ENCODE measurements at regions not wholly inside any gene's neighbourhood (a gene's known extent, or its start where the extent isn't known, plus 50 kb on each side); places are given as distances from the start of the nearest gene placed in this dataset.

DNA sequence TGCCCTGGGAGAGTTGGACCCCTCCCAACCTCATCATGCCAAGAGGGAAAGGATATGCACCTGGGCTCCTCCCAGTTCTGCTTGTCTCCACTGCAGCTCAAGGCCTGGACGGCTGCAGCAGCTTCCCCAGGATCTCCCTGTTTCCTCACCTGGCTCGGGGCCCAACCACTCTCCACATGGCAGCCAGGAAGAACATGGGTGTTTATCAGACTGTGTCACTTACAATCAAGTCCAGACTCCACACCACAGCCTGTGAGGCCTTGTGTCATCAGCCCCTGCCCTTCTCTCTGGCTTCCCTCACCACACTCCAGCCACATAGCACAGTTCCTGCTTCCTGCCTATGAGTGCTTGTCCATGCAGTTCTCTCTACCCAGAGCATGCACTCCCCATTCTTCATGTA is 534.4 kb downstream of the EPHB1 start:
- no peaks in the 10 kb centered on the region for H3K79me2 ChIP-seq (ENCODE audit: insufficient read depth, low read length)
- H3K4me1 ChIP-seq (ENCODE audit: insufficient read depth, low read length) = no peaks in the 10 kb centered on the region
- no peaks in the 10 kb centered on the region for H3K9me3 ChIP-seq (ENCODE audit: low read depth, low read length)
- no peak overlapping the region for H2AFZ ChIP-seq (ENCODE audit: low read length)
- DNase-seq (ENCODE audit: insufficient read length, low spot score, missing footprints) = no peak
- no peaks in the 10 kb centered on the region for H3K27me3 ChIP-seq (ENCODE audit: insufficient read depth, low read length)
- H3K27ac ChIP-seq (ENCODE audit: low read depth, low read length) = no peak overlapping the region
- no peaks in the 10 kb centered on the region for H3K36me3 ChIP-seq (ENCODE audit: insufficient read depth, low read length)
- H3K4me2 ChIP-seq (ENCODE audit: insufficient read depth, low read length) = no peak overlapping the region
- TF ChIP-seq, protein P1, sequence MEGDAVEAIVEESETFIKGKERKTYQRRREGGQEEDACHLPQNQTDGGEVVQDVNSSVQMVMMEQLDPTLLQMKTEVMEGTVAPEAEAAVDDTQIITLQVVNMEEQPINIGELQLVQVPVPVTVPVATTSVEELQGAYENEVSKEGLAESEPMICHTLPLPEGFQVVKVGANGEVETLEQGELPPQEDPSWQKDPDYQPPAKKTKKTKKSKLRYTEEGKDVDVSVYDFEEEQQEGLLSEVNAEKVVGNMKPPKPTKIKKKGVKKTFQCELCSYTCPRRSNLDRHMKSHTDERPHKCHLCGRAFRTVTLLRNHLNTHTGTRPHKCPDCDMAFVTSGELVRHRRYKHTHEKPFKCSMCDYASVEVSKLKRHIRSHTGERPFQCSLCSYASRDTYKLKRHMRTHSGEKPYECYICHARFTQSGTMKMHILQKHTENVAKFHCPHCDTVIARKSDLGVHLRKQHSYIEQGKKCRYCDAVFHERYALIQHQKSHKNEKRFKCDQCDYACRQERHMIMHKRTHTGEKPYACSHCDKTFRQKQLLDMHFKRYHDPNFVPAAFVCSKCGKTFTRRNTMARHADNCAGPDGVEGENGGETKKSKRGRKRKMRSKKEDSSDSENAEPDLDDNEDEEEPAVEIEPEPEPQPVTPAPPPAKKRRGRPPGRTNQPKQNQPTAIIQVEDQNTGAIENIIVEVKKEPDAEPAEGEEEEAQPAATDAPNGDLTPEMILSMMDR (IDR thresholded peaks at IDR 0.05; ENCODE audit: extremely low read depth, low read depth, low read length) = no peak
- no peaks in the 10 kb centered on the region for H4K20me1 ChIP-seq (ENCODE audit: insufficient read depth, low read length)
- no peak overlapping the region for H3K4me3 ChIP-seq (ENCODE audit: insufficient read depth, low read length)

DNA sequence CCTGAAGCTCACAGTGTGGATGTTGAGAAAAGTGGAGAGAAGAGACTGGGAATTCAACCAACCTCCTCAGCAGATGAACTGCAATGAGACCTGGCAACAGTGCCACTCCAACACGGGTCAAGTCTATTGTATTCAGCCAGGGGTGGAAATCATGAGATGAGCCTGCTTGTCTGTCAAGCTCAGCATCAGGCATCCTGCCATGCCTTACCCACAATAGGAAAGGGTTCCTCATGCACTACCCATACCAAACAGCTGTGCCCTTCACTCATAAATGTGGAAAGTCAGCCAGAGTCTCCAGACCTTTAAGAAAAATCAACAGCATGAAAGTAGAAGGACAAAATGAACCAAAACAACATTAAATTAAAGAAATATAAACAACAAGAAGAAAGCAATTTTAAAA is 542.1 kb downstream of the EPHB1 start:
- Histone ChIP-seq H4K20me1 (ENCODE audit: insufficient read depth, low read length) (no peaks in the 10 kb centered on the region), H3K36me3 (ENCODE audit: insufficient read depth, low read length) (no peaks in the 10 kb centered on the region), H3K4me3 (ENCODE audit: insufficient read depth, low read length) (no peak overlapping the region), H3K27ac (ENCODE audit: low read depth, low read length) (no peak overlapping the region), H3K27me3 (ENCODE audit: insufficient read depth, low read length) (no peaks in the 10 kb centered on the region), H3K4me2 (ENCODE audit: insufficient read depth, low read length) (no peak overlapping the region), H3K9me3 (ENCODE audit: low read depth, low read length) (no peaks in the 10 kb centered on the region), H2AFZ (ENCODE audit: low read length) (no peak overlapping the region), H3K79me2 (ENCODE audit: insufficient read depth, low read length) (no peaks in the 10 kb centered on the region), H3K4me1 (ENCODE audit: insufficient read depth, low read length) (no peaks in the 10 kb centered on the region)
- DNase-seq (ENCODE audit: insufficient read length, low spot score, missing footprints) = no peak
- TF ChIP-seq, protein P1 (IDR thresholded peaks at IDR 0.05; ENCODE audit: extremely low read depth, low read depth, low read length) = no peak

DNA sequence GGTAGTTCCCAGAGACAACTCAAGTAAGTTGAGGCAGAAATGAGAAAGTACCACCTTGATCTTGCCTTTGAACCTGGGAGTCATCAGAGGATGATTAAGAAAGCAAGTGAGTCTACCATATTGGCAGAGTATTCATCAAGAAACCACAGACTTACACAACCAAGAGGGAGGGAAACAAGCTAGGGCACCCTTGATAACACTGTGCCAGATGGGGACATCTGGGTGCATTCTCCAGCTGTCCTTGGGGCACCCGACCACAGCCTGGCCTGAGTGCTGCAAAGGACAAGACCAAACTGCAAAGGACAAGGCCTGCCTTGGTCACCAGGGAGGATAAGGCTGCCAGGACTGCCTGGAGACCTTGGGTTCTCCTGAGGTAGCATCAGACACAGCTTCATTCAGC is 553.6 kb downstream of the EPHB1 start:
- no peaks in the 10 kb centered on the region for H3K4me1 ChIP-seq (ENCODE audit: insufficient read depth, low read length)
- H3K4me3 ChIP-seq (ENCODE audit: insufficient read depth, low read length) = no peak overlapping the region
- H3K36me3 ChIP-seq (ENCODE audit: insufficient read depth, low read length) = no peaks in the 10 kb centered on the region
- no peak overlapping the region for H2AFZ ChIP-seq (ENCODE audit: low read length)
- H3K4me2 ChIP-seq (ENCODE audit: insufficient read depth, low read length) = no peak overlapping the region
- no peaks in the 10 kb centered on the region for H3K79me2 ChIP-seq (ENCODE audit: insufficient read depth, low read length)
- H3K9me3 ChIP-seq (ENCODE audit: low read depth, low read length) = no peaks in the 10 kb centered on the region
- no peaks in the 10 kb centered on the region for H4K20me1 ChIP-seq (ENCODE audit: insufficient read depth, low read length)
- DNase-seq (ENCODE audit: insufficient read length, low spot score, missing footprints) = no peak
- H3K27me3 ChIP-seq (ENCODE audit: insufficient read depth, low read length) = no peaks in the 10 kb centered on the region
- no peak overlapping the region for H3K27ac ChIP-seq (ENCODE audit: low read depth, low read length)
- TF ChIP-seq, protein P1 (IDR thresholded peaks at IDR 0.05; ENCODE audit: extremely low read depth, low read depth, low read length) = no peak

DNA sequence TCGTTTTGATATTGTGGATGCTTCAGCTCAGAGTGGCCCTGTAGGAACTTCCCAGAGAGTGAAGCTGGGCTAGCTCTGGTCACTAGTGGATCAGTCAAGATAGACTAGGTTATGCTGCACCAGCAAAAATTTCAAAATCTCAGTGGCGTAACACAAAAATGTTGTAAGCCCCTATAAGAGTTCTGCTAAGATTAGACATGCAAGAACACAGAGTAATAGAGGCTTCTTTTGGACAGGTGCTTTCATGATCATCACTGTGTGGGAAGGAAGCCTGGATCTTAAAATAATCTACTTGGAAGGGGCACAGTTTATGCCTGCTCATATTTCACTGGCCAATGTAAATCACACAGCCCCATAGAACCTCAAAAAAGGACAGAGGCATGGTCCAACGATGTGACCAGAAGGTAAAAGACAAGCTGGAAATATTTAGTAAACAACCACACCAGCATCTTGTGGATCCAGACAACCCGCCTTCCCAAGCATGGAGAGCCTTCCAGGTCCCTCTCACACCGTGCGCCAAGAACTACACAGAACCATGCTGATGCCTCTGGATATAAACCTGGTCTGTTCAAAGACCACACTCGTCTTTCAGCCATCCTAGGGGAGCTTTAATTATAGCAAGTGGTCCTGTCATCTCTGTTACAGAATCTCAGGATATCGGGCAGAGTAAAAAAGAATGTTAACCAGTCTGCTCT is 554.3 kb downstream of the EPHB1 start:
- Histone ChIP-seq H3K27me3 (ENCODE audit: insufficient read depth, low read length) (no peaks in the 10 kb centered on the region), H3K27ac (ENCODE audit: low read depth, low read length) (no peak overlapping the region), H4K20me1 (ENCODE audit: insufficient read depth, low read length) (no peaks in the 10 kb centered on the region), H3K9me3 (ENCODE audit: low read depth, low read length) (no peaks in the 10 kb centered on the region), H3K4me1 (ENCODE audit: insufficient read depth, low read length) (no peaks in the 10 kb centered on the region), H3K79me2 (ENCODE audit: insufficient read depth, low read length) (no peaks in the 10 kb centered on the region), H2AFZ (ENCODE audit: low read length) (no peak overlapping the region), H3K4me3 (ENCODE audit: insufficient read depth, low read length) (no peak overlapping the region), H3K36me3 (ENCODE audit: insufficient read depth, low read length) (no peaks in the 10 kb centered on the region), H3K4me2 (ENCODE audit: insufficient read depth, low read length) (no peak overlapping the region)
- no peak for DNase-seq (ENCODE audit: insufficient read length, low spot score, missing footprints)
- TF ChIP-seq, protein P1 (IDR thresholded peaks at IDR 0.05; ENCODE audit: extremely low read depth, low read depth, low read length) = no peak
